ENCODE measurements at regions not wholly inside any gene's neighbourhood (a gene's known extent, or its start where the extent isn't known, plus 50 kb on each side); places are given as distances from the start of the nearest gene placed in this dataset.
"Not testable (repeated sequence)": the region's sequence is repeated elsewhere in the genome, so short reads cannot be mapped to it uniquely, and the experiment has no call there.

- DNase-seq = no peak
Observed at GRCh38 chr1:222020553-222020952, 278.7 kb upstream of the DUSP10 start.

- no peak for DNase-seq
Observed at GRCh38 chr1:222019029-222019428, 277.1 kb upstream of the DUSP10 start.

GRCh38 chr1:222018041-222018440, 276.2 kb upstream of the DUSP10 start:
- DNase-seq = no peak

GRCh38 chr1:222015686-222016085, 273.8 kb upstream of the DUSP10 start:
- DNase-seq = no peak

GRCh38 chr1:222014001-222014400, 272.1 kb upstream of the DUSP10 start:
- DNase-seq = no peak

- DNase-seq = no peak
Observed at GRCh38 chr1:222012816-222013215, 270.9 kb upstream of the DUSP10 start.

- DNase-seq = peak; percentile 18
Observed at GRCh38 chr1:222010306-222010705, 268.4 kb upstream of the DUSP10 start.

- no peak for DNase-seq
Observed at GRCh38 chr1:222009105-222009730, 267.3 kb upstream of the DUSP10 start.

GRCh38 chr1:222006715-222007114, 264.8 kb upstream of the DUSP10 start:
- no peak for DNase-seq

GRCh38 chr1:222004784-222005183, 262.9 kb upstream of the DUSP10 start:
- DNase-seq = no peak

- DNase-seq = no peak
Observed at GRCh38 chr1:222004034-222004433, 262.1 kb upstream of the DUSP10 start.

GRCh38 chr1:222002503-222002902, 260.6 kb upstream of the DUSP10 start:
- no peak for DNase-seq

- DNase-seq = no peak
Observed at GRCh38 chr1:222000131-222000530, 258.2 kb upstream of the DUSP10 start.

- no peak for DNase-seq
Observed at GRCh38 chr1:221998781-221999180, 256.9 kb upstream of the DUSP10 start.

- no peak for DNase-seq
Observed at GRCh38 chr1:221998186-221998612, 256.3 kb upstream of the DUSP10 start.

- not testable (repeated sequence) for DNase-seq
Observed at GRCh38 chr1:221997012-221997411, 255.1 kb upstream of the DUSP10 start.

GRCh38 chr1:221994939-221995338, 253.1 kb upstream of the DUSP10 start:
- DNase-seq = no peak

GRCh38 chr1:221994274-221994698, 252.4 kb upstream of the DUSP10 start:
- DNase-seq = no peak

GRCh38 chr1:221993444-221993948, 251.6 kb upstream of the DUSP10 start:
- DNase-seq = no peak

- no peak for DNase-seq
Observed at GRCh38 chr1:221992427-221992826, 250.5 kb upstream of the DUSP10 start.

- no peak for DNase-seq
Observed at GRCh38 chr1:221991221-221991620, 249.3 kb upstream of the DUSP10 start.

GRCh38 chr1:221989741-221990140, 247.9 kb upstream of the DUSP10 start:
- DNase-seq = no peak

- no peak for DNase-seq
Observed at GRCh38 chr1:221988829-221989228, 246.9 kb upstream of the DUSP10 start.

GRCh38 chr1:221987860-221988520, 246.1 kb upstream of the DUSP10 start:
- DNase-seq = no peak

- DNase-seq = no peak
Observed at GRCh38 chr1:221983444-221983843, 241.6 kb upstream of the DUSP10 start.

All from DMS79 (cell line).